RPMI7951 (cell line): ENCODE measurements at regions not wholly inside any gene's neighbourhood (a gene's known extent, or its start where the extent isn't known, plus 50 kb on each side); places are given as distances from the start of the nearest gene placed in this dataset.

Source experiments
- DNase-seq: peaks from one replicate; pipeline ENCODE4 v3.0.0-alpha.2; 2012; ENCODE audit warnings: low read depth

- no peak for DNase-seq
Measured at GRCh38 chr3:83302091-83302490, 1540.6 kb upstream of the GBE1 start.

GRCh38 chr3:83317605-83318004 lies 1556.2 kb upstream of the GBE1 start:
- DNase-seq: no peak

GRCh38 chr3:83320726-83321125 lies 1559.3 kb upstream of the GBE1 start:
- no peak for DNase-seq

- DNase-seq: no peak
Measured at GRCh38 chr3:83321457-83321856, 1560.0 kb upstream of the GBE1 start.

GRCh38 chr3:83321891-83322290 lies 1560.4 kb upstream of the GBE1 start:
- no peak for DNase-seq

GRCh38 chr3:83354205-83354604 lies 1592.8 kb upstream of the GBE1 start:
- no peak for DNase-seq

- no peak for DNase-seq
Measured at GRCh38 chr3:83393276-83393675, 1565.5 kb upstream of the CADM2 start.

- no peak for DNase-seq
Measured at GRCh38 chr3:83403927-83404326, 1554.9 kb upstream of the CADM2 start.

- DNase-seq: no peak
Measured at GRCh38 chr3:83426300-83426699, 1532.5 kb upstream of the CADM2 start.

GRCh38 chr3:83434880-83435587 lies 1523.8 kb upstream of the CADM2 start:
- DNase-seq: no peak

- no peak for DNase-seq
Measured at GRCh38 chr3:83438188-83438587, 1520.6 kb upstream of the CADM2 start.

- DNase-seq: no peak
Measured at GRCh38 chr3:83453056-83453455, 1505.7 kb upstream of the CADM2 start.

- no peak for DNase-seq
Measured at GRCh38 chr3:83454353-83454752, 1504.4 kb upstream of the CADM2 start.

- DNase-seq: no peak
Measured at GRCh38 chr3:83457551-83457950, 1501.2 kb upstream of the CADM2 start.

GRCh38 chr3:83460052-83460451 lies 1498.7 kb upstream of the CADM2 start:
- no peak for DNase-seq

GRCh38 chr3:83461411-83461810 lies 1497.4 kb upstream of the CADM2 start:
- DNase-seq: no peak

GRCh38 chr3:83477563-83477962 lies 1481.2 kb upstream of the CADM2 start:
- no peak for DNase-seq

- DNase-seq: no peak
Measured at GRCh38 chr3:83482402-83483070, 1476.3 kb upstream of the CADM2 start.

- DNase-seq: no peak
Measured at GRCh38 chr3:83496462-83496861, 1462.3 kb upstream of the CADM2 start.

- DNase-seq: no peak
Measured at GRCh38 chr3:83498361-83499016, 1460.3 kb upstream of the CADM2 start.

GRCh38 chr3:83500422-83500821 lies 1458.4 kb upstream of the CADM2 start:
- DNase-seq: no peak

- no peak for DNase-seq
Measured at GRCh38 chr3:83500931-83501330, 1457.9 kb upstream of the CADM2 start.

- DNase-seq: no peak
Measured at GRCh38 chr3:83513051-83513450, 1445.7 kb upstream of the CADM2 start.
